ENCODE measurements at regions not wholly inside any gene's neighbourhood (a gene's known extent, or its start where the extent isn't known, plus 50 kb on each side); places are given as distances from the start of the nearest gene placed in this dataset.

GRCh38 chr11:128161994-128162393, 425.4 kb downstream of the ETS1 start:
- TF ChIP-seq POLR2AphosphoS5 (IDR thresholded peaks at IDR 0.05) = no peak
- TF ChIP-seq POLR2A (IDR thresholded peaks at IDR 0.05) = no peak
- TF ChIP-seq, protein P1, sequence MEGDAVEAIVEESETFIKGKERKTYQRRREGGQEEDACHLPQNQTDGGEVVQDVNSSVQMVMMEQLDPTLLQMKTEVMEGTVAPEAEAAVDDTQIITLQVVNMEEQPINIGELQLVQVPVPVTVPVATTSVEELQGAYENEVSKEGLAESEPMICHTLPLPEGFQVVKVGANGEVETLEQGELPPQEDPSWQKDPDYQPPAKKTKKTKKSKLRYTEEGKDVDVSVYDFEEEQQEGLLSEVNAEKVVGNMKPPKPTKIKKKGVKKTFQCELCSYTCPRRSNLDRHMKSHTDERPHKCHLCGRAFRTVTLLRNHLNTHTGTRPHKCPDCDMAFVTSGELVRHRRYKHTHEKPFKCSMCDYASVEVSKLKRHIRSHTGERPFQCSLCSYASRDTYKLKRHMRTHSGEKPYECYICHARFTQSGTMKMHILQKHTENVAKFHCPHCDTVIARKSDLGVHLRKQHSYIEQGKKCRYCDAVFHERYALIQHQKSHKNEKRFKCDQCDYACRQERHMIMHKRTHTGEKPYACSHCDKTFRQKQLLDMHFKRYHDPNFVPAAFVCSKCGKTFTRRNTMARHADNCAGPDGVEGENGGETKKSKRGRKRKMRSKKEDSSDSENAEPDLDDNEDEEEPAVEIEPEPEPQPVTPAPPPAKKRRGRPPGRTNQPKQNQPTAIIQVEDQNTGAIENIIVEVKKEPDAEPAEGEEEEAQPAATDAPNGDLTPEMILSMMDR (IDR thresholded peaks at IDR 0.05) = no peak

Measured in suprapubic skin (tissue), 4 donors.